ENCODE measurements at regions not wholly inside any gene's neighbourhood (a gene's known extent, or its start where the extent isn't known, plus 50 kb on each side); places are given as distances from the start of the nearest gene placed in this dataset.
A peak's percentile ranks its signal among the peaks of the same experiment; 100 is the strongest.
"Not testable (repeated sequence)": the region's sequence is repeated elsewhere in the genome, so short reads cannot be mapped to it uniquely, and the experiment has no call there.

- peak; percentile 50 for DNase-seq (ENCODE audit: low read depth)
Observed at GRCh38 chr10:22824984-22825383, 102.9 kb upstream of the ARMC3 start.

DNA sequence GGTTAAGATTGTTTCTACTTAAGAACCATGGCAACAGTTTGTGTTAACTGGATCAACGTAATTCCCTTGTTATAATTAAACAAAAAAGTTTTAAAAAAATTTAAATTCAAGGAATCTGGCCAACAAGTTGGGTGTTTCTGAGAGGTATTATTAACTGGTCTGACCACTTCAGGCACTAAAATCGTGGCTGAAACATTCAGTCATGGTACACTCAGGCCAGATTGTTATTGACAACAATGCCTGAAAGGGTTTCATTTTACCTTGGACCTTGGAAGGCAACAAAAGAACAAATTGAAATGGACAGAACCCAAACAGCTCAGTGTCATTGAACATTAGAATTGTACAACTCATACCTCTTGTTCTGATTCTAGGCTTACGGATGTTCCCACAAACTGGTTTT is 103.3 kb upstream of the ARMC3 start:
- no peak for DNase-seq (ENCODE audit: low read depth)

DNA sequence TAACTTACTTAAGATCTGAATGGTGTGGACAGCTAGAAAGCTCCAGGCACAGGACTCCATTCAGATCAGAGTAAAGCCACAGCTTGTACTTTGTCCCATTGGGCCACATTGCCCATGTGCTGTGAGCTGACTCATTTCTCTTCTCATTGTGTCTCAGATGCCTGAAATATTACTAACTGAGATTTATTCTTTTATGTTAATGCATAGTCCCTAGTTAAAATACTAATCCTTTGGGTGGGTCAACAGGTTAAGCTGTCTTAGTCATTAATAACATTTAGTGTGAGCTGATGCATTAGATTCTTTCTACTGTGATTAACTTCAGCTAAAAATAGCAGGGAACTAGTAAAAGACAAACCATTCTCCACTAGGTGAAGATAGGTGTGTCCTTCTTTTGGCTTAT is 104.7 kb upstream of the ARMC3 start:
- DNase-seq (ENCODE audit: low read depth), result peak; percentile 67

DNA sequence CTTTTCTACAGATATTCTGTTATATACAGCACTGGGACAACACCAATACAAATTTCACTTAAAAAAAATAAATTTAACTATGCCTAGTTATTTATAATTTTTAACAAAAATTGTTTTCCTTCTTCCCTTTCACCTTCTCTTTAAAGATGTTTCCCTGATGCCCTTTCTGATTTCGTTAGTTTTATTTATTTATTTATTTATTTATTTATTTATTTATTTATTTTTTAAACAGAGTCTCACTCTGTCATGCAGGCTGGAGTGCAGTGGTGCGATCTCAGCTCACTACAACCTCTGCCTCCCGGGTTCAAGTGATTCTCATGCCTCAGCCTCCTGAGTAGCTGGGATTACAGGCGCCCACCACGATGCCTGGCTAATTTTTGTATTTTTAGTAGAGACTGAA is 105.9 kb upstream of the ARMC3 start:
- not testable (repeated sequence) for DNase-seq (ENCODE audit: low read depth)

GRCh38 chr10:22821501-22821900 is 106.4 kb upstream of the ARMC3 start:
- DNase-seq (ENCODE audit: low read depth), result no peak

DNA sequence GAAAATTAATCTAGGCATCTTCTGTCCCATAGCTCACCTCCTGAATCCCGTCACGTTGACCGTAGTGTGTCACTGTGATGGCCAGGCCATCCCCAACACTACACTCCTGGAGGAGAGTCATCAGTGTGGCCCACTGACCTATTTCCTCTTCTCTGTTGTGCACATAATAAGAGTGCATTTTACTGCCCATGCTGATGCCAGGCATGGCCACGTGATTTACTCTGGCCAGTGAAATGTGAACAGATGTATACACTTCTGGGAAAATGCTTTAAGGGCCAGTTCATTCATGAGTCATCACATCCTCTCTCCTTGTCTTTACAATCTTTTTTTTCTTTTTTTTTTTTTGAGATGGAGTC is 101.9 kb upstream of the PIP4K2A start:
- DNase-seq (ENCODE audit: low read depth), result peak; percentile 88

GRCh38 chr10:22810643-22811465 is 96.5 kb upstream of the PIP4K2A start:
- no peak for DNase-seq (ENCODE audit: low read depth)

- no peak for DNase-seq (ENCODE audit: low read depth)
Observed at GRCh38 chr10:22807238-22807637, 92.9 kb upstream of the PIP4K2A start.

GRCh38 chr10:22805304-22805703 is 90.9 kb upstream of the PIP4K2A start:
- peak; percentile 15 for DNase-seq (ENCODE audit: low read depth)

DNA sequence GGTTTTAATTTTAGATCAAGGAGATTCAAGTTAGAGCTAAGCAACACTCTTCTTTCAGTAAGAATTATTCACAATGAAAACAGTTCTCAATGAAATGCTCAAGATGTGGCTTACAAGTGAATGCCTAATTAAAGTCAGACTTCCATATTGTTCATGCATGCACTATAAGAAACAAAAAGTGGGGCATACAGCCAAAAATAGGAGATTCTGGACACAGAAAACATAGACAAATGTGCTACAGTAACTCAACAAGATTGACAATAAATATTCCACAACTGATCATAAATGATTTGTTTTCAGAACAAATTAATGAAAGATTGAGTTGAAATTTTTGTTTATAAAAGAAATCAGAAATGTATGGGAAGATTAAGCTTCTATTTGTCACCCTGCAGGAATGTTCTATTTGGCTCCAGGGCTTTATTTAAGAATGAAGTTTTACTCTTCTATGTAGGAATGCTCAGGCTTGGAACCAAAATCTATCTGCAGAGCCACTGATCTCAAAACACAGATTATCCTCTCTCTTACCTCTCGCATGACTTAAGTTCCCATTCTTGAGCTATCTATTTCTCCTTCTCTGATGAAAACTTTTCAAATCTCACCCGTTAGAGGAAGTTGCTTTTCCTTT is 89.0 kb upstream of the PIP4K2A start:
- no peak for DNase-seq (ENCODE audit: low read depth)

DNA sequence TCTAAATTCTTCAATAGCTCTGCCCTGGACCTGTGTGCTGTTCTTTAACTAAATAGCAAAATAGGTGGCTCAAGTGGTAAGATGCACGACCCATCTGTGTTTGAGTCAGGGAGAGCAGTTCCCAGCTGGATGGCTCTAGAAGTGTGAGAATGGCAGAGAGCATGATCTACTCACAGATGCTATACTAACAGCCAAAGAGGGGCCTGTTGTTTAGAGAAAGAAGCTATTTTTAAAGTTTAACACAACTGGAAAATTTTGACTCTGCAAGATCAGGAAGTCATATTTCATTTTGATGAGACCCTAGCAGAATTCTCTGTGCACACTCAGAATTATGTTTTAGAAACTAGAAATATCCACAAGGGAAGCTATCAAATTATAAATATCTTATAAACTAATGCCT is 87.4 kb upstream of the PIP4K2A start:
- no peak for DNase-seq (ENCODE audit: low read depth)

GRCh38 chr10:22797796-22798195 is 83.4 kb upstream of the PIP4K2A start:
- not testable (repeated sequence) for DNase-seq (ENCODE audit: low read depth)

GRCh38 chr10:22795546-22795945 is 81.2 kb upstream of the PIP4K2A start:
- DNase-seq (ENCODE audit: low read depth), result no peak

- DNase-seq (ENCODE audit: low read depth), result no peak
Observed at GRCh38 chr10:22792161-22792560, 77.8 kb upstream of the PIP4K2A start.

- DNase-seq (ENCODE audit: low read depth), result no peak
Observed at GRCh38 chr10:22791665-22792064, 77.3 kb upstream of the PIP4K2A start.

DNA sequence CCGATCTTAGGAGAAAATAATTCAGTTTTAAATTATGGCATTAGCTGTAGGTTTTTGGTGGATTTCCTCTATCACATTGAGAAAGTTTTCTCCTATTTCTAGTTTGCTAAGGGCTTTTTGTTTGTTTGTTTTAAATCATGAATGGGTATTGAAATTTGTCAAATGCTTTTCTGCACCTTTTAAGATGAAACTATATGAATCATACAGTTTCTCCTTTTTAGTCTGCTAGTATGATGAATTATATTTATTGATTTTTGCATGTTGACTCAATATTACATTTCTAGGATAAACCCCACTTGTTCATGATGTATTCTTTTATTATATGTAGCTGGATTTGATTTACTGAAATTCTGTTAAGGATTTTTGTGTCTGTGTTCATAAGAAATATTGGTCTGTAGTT is 70.3 kb upstream of the PIP4K2A start:
- no peak for DNase-seq (ENCODE audit: low read depth)

DNA sequence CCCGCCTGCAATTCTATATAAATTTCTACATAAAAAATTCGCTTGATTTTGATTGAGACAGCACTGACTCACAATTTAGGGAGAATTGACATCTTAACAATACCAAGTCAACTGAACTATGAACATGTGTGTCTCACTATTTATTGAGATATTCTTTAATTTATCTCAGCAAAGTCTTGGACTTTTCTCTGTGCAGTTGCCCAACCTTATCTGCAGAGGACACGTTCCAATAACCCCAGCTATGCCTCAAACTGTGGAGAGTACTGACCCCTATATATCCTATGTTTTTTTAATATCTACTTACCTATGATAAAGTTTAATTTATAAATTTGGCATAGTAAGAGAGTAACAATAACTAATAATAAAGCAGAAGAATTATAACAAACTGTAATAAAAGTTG is 69.4 kb upstream of the PIP4K2A start:
- no peak for DNase-seq (ENCODE audit: low read depth)

DNA sequence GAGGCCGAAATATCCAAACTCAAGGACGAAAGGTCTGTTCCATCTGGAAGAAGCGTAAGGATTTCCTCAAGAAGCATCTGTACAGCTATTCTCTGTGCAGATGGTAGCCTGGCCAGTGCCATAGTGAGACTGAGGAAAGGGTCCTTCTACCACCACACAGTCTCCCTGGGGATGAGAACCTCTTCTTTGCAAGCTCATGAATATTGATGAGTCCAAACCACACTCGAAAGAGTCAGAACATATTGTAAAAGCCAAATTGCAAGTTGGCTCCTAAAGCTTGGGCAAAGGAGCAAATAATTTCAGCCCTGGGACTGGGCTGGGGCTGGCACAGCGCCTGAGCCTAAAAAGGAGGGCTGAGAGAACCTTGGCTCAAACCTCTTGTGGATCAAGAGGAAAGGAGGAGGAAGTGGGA is 66.1 kb upstream of the PIP4K2A start:
- no peak for DNase-seq (ENCODE audit: low read depth)

GRCh38 chr10:22779331-22780019 is 65.1 kb upstream of the PIP4K2A start:
- DNase-seq (ENCODE audit: low read depth), result no peak

GRCh38 chr10:22774102-22774501 is 59.7 kb upstream of the PIP4K2A start:
- no peak for DNase-seq (ENCODE audit: low read depth)

DNA sequence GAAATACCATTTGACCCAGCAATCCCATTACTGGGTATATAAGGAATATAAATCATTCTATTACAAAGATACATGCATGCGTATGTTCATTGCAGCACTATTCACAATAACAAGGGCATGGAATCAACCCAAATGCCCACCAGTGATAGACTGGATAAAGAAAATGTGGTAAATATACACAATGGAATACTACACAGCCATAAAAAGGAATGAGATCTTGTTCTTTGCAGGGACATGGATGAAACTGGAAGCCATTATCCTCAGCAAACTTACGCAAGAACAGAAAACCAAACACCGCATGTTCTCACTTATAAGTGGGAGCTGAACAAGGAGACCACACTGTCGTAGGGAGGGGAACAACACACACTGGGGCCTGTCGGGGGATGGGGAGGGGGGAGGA is 57.3 kb upstream of the PIP4K2A start:
- DNase-seq (ENCODE audit: low read depth), result not testable (repeated sequence)

DNA sequence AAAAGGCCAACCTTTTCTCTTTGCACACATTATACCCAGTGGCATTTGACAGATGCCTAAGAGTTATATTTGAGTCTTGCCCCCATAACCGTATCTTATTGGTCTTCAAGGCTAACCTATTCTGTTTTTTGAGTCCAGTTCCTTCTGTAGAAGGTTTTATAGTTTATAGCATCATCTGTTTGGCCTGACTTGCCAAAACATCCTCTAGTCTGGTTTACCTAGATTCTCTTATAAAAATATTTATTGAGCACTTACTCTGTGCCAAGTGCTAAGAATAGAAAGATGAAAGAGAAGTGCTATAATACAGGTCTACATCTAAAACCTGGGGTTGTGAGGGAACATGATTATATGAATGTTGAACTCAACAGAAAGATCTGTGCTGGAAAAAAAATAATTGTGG is 55.9 kb upstream of the PIP4K2A start:
- no peak for DNase-seq (ENCODE audit: low read depth)

DNA sequence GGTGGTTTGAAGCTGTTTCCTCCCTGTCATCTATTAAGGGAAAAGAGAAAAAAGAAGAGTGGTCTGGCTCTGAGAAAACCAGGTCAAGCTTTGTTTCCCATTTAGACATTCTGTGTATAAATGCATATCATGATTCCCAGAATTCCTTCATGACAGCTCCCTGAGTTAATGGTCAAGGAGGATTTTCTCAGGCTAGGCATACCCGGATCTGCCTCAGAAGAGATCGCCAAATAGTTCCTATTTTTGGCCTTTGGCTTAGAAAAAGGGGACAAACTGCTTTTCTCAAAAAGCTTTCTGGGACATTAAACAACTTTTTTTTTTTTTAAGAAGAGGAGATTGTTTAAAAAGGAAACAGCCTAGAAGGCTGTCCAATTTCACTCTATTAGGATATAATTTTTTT is 53.5 kb upstream of the PIP4K2A start:
- DNase-seq (ENCODE audit: low read depth), result no peak
